ENCODE measurements at regions not wholly inside any gene's neighbourhood (a gene's known extent, or its start where the extent isn't known, plus 50 kb on each side); places are given as distances from the start of the nearest gene placed in this dataset.

- TF ChIP-seq ZNF217 (IDR thresholded peaks at IDR 0.05), result no peak
These were observed 157.7 kb downstream of the SLC15A5 start (continued) for GRCh38 chr12:16119618-16120415.

GRCh38 chr12:16118586-16118985, 158.9 kb downstream of the SLC15A5 start:
- no peaks in the 10 kb centered on the region for H3K27me3 ChIP-seq (replicated peaks in 1 of 2; ENCODE audit: control insufficient read depth in 2 of 2, insufficient read depth in 2 of 2, low read length in 1 of 2)
- ATAC-seq (no peak), FAIRE-seq (no peak), DNase-seq (ENCODE audit: low read depth, low spot score) (no peak)
- in situ Hi-C loops (cut with MboI) (no loop called here), intact Hi-C loops (cut with micrococcal nuclease; ENCODE audit: unreplicated experiment) (no loop called here)
- no peaks in the 10 kb centered on the region for H3K79me2 ChIP-seq (ENCODE audit: control insufficient read depth, insufficient read depth, low read length)
- ChIA-PET SMC1A (ENCODE audit: uncharacterized antibody, unreplicated experiment) (no interaction called here), RAD21 (ENCODE audit: unreplicated experiment) (no interaction called here), POLR2A (no interaction called here), CTCF (no interaction called here)
- H3K4me1 ChIP-seq (ENCODE audit: control insufficient read depth, insufficient read depth, low read length), result no peaks in the 10 kb centered on the region
- H3K27ac ChIP-seq (ENCODE audit: control insufficient read depth, insufficient read depth), result no peak overlapping the region
- no peak overlapping the region for H2AFZ ChIP-seq (ENCODE audit: control insufficient read depth, low read depth, low read length)
- H3K4me2 ChIP-seq (ENCODE audit: control insufficient read depth, insufficient read depth), result no peak overlapping the region
- no peaks in the 10 kb centered on the region for H3K36me3 ChIP-seq (ENCODE audit: control insufficient read depth in 2 of 2, insufficient read depth in 2 of 2, low read length in 1 of 2)
- TF ChIP-seq POLR2AphosphoS2 (IDR thresholded peaks at IDR 0.05; ENCODE audit: low read depth, low read length) (no peak), ZBTB40 (IDR thresholded peaks at IDR 0.05; ENCODE audit: borderline replicate concordance) (no peak), HDGF (IDR thresholded peaks at IDR 0.05) (no peak), DPF2 (IDR thresholded peaks at IDR 0.05) (no peak), JUNB (IDR thresholded peaks at IDR 0.05) (no peak), ZNF274 (IDR thresholded peaks at IDR 0.05; ENCODE audit: insufficient read depth, insufficient read length) (no peak), SRF (IDR thresholded peaks at IDR 0.05; ENCODE audit: low read depth in 2 of 2, low read length in 2 of 2) (no peak), ZNF384 (IDR thresholded peaks at IDR 0.05; ENCODE audit: borderline replicate concordance, low read depth, low read length) (no peak), CHD2 (IDR thresholded peaks at IDR 0.05; ENCODE audit: borderline replicate concordance, low read depth, low read length) (no peak)
- TF ChIP-seq, protein P1, sequence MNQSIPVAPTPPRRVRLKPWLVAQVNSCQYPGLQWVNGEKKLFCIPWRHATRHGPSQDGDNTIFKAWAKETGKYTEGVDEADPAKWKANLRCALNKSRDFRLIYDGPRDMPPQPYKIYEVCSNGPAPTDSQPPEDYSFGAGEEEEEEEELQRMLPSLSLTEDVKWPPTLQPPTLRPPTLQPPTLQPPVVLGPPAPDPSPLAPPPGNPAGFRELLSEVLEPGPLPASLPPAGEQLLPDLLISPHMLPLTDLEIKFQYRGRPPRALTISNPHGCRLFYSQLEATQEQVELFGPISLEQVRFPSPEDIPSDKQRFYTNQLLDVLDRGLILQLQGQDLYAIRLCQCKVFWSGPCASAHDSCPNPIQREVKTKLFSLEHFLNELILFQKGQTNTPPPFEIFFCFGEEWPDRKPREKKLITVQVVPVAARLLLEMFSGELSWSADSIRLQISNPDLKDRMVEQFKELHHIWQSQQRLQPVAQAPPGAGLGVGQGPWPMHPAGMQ (IDR thresholded peaks at IDR 0.05; ENCODE audit: borderline replicate concordance), result no peak
- no peaks in the 10 kb centered on the region for H3K9me3 ChIP-seq (replicated peaks; ENCODE audit: control insufficient read depth, insufficient read depth, low read length)
- BruUV-seq (replicated peaks), result no TSS peak
- no peaks in the 10 kb centered on the region for H4K20me1 ChIP-seq (ENCODE audit: control insufficient read depth, insufficient read depth)
- no peak overlapping the region for H3K9ac ChIP-seq (ENCODE audit: control insufficient read depth, insufficient read depth, low read length)
- no peak overlapping the region for H3K4me3 ChIP-seq

Measured in GM12878 (cell line).